Vagina (tissue), 2 donors: ENCODE measurements at regions not wholly inside any gene's neighbourhood (a gene's known extent, or its start where the extent isn't known, plus 50 kb on each side); places are given as distances from the start of the nearest gene placed in this dataset.

Source experiments
- CTCF ChIP-seq, 3 experiments: fragments of 450-650 bp in 2 of 3; fragments of 200-600 bp in 1 of 3; sonication (generic) in 1 of 3; IDR thresholded peaks; one replicate each; pipeline ENCODE4 v1.5.1; 2017 to 2019; ENCODE audit warnings: antibody characterized with exemption in 3 of 3, mild to moderate bottlenecking in 2 of 3, moderate library complexity in 2 of 3
- POLR2A ChIP-seq, 2 donors: fragments of 450-650 bp; IDR thresholded peaks; one replicate each; pipeline ENCODE4 v1.6.1; 2017; ENCODE audit warnings: antibody characterized with exemption in 2 of 2, mild to moderate bottlenecking in 2 of 2, moderate library complexity in 2 of 2

- TF ChIP-seq CTCF (IDR thresholded peaks at IDR 0.05) (no peak), POLR2A (IDR thresholded peaks at IDR 0.05) (no peak)
Observed at GRCh38 chr2:147594038-147594437, 250.8 kb upstream of the ACVR2A start.
